IPS-18a (cell line): ENCODE measurements at regions not wholly inside any gene's neighbourhood (a gene's known extent, or its start where the extent isn't known, plus 50 kb on each side); places are given as distances from the start of the nearest gene placed in this dataset.

Experiments used
- H3K27ac ChIP-seq: one replicate; pipeline ENCODE4 v1.5.1; 2013; ENCODE audit warnings: low read length
- H3K27me3 ChIP-seq: one replicate; pipeline ENCODE4 v1.6.1; 2013; ENCODE audit warnings: mild to moderate bottlenecking, low read length; ENCODE audit not compliant: control insufficient read depth, insufficient read depth
- H3K36me3 ChIP-seq: one replicate; pipeline ENCODE4 v1.6.1; 2013; ENCODE audit warnings: low read depth, low read length; ENCODE audit not compliant: control insufficient read depth
- H3K4me1 ChIP-seq: one replicate; pipeline ENCODE4 v1.6.1; 2013; ENCODE audit warnings: low read depth, low read length; ENCODE audit not compliant: control insufficient read depth
- H3K4me3 ChIP-seq: one replicate; pipeline ENCODE4 v1.5.1; 2013; ENCODE audit warnings: low read length
- H3K9ac ChIP-seq: one replicate; pipeline ENCODE4 v1.6.1; 2013; ENCODE audit warnings: mild to moderate bottlenecking, low read length, moderate library complexity
- H3K9me3 ChIP-seq: one replicate; pipeline ENCODE4 v1.6.1; 2013; ENCODE audit warnings: low read depth, low read length; ENCODE audit not compliant: control insufficient read depth

DNA sequence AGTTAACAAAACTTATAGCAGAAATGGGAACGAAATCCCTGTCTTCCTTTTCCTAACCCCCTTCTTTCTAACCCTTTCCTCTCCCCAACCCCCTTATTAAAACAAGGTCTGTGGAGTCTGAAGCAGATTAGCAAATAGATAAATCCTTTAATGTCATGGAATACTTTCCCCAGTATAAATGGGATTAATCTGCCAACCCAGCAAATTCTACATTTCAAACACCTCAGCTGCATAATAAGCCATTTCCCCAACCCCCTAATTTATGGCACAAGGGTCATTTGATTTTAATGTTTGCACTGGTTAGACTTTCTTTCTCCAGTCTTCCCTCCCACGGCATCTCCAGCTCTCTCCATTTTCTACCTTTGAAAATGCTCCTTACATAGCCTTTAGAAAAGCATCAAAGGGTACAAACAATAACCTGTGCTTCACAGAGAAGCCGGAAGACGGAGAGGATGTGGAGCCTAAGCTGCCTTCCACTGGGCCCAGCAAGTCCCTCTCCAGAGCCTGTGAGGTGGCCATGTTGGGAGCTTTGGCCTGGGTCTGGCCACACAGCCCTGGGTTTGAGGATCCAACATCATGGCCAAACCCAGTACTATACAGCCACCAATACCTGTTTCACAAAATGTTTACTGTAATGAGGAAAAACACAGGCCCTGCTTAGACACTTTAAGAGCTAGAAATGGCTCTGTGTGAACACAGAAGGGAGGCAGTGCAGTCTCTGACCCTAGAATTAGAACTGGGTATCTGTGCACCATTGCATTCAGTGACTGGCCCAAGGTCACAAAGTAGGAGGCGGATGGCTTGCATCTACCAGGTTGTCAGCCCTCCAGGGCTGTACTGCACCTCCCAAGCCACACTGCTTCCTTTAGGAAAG, 56.9 kb upstream of the SPRY1 start:
- no peaks in the 10 kb centered on the region for H3K27me3 ChIP-seq
- no peak overlapping the region for H3K9ac ChIP-seq
- H3K4me1 ChIP-seq, result peaks cover 5% of the 10 kb centered on the region
- H3K27ac ChIP-seq, result no peak overlapping the region
- H3K9me3 ChIP-seq, result no peaks in the 10 kb centered on the region
- H3K36me3 ChIP-seq, result no peaks in the 10 kb centered on the region
- no peak overlapping the region for H3K4me3 ChIP-seq

DNA sequence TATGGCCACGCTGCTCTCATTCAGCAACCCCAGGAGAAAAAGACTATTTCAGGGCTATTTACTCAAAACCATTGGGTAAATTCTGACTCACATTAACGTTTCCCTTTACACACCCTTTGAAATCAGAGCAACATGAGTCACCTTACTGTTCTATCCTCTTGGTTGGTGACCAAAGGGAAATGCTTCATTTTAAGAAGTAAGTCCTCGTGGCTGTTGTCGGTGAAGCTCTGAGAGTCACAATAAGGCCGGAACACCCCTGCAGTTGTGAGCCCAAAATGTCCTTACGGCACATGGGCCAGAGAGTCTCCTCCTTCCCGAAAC, 56.3 kb upstream of the SPRY1 start:
- Histone ChIP-seq H3K9me3 (no peaks in the 10 kb centered on the region), H3K9ac (no peak overlapping the region), H3K4me1 (peaks cover 5% of the 10 kb centered on the region), H3K27ac (no peak overlapping the region), H3K36me3 (no peaks in the 10 kb centered on the region), H3K4me3 (no peak overlapping the region), H3K27me3 (no peaks in the 10 kb centered on the region)

DNA sequence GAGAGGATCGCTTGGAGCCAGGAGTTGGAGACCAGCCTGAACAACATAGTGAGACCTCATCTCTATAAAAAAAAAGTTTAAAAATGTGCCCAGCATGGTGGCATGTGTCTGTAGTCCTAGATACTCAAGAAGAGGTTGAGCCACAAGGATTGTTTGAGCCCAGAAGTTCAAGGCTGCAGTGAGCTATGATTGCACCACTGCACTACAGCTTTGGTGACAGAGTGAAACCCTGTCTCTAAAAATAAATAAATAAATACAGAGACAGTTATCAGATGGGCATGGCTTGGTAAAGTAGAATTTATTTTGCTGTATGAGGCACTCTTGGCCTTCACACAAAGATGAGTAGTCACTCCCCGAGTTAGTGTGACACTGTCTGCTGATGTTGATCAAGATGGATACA, 54.1 kb upstream of the SPRY1 start:
- no peaks in the 10 kb centered on the region for H3K27me3 ChIP-seq
- no peaks in the 10 kb centered on the region for H3K36me3 ChIP-seq
- peaks cover 5% of the 10 kb centered on the region for H3K4me1 ChIP-seq
- H3K9me3 ChIP-seq, result no peaks in the 10 kb centered on the region
- no peak overlapping the region for H3K4me3 ChIP-seq
- no peak overlapping the region for H3K27ac ChIP-seq
- no peak overlapping the region for H3K9ac ChIP-seq

DNA sequence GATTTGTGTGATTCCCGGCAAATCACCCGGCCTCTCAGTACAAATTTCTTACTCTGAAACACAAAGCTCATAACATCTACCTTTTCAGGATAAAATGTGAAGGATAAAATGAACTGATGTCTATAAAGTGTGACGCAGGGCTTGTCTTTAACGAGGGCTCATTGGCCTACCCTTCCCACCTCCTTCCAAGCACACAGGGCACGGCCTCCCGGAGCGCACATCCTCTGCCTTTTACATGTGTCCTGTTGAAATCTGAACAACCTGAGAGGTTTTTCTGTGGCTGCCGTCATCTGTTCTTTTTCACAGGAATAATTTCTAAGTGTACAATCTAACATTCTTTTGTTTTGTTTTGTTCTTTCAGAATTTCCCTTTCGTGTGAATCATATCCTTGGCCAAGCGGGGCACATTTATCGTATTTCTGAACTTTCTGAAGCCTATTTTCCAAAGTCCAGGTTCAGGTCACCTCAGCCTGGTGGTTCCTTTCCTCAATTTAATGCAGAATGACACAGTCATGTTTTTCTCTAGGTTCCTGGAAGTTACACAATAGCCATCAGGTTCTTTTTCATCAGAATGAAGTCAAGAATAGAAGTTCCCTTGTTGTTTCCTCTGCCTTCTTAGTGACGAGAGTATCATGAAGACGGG, 53.1 kb upstream of the SPRY1 start:
- H3K9ac ChIP-seq, result no peak overlapping the region
- peaks cover 5% of the 10 kb centered on the region for H3K4me1 ChIP-seq
- H3K36me3 ChIP-seq, result no peaks in the 10 kb centered on the region
- no peak overlapping the region for H3K27ac ChIP-seq
- H3K27me3 ChIP-seq, result no peaks in the 10 kb centered on the region
- H3K9me3 ChIP-seq, result no peaks in the 10 kb centered on the region
- H3K4me3 ChIP-seq, result no peak overlapping the region

DNA sequence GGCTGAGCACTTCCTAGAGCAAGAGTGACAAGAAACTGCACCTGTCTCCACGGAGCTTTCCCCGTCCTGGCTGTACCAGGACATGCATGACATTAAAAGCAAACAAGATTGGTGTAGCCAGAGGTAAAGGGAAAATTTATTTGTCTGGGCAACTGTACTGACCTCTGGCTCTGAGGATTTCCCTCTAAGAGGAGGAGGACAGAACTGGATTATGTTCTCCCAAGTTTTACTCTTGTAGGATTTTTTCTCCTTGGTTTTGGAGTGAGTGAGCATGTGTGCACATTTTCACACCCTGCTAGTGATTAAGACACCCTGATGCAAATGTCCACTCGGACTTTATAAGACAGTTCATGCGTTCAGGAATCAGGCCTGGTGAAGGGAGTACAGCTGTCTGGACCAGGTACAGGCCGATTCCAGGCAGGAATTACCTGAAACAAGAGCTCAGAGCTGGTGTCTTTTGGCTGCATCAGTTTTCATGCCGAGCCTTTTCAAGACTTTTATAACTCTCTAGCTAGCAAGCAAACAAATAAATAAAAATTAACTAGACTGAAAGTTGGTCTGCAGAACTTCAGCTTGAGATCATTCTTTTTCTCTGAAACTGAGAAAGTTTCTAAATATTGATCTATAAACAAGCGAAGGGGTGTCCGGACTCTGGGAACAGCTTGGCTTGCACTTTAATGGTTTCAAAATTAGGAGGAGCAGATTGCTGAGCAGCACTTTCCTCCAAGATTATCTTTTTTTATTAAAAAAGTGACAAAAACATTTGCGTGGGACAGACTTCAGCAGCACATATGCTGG, 51.3 kb upstream of the SPRY1 start:
- no peaks in the 10 kb centered on the region for H3K4me1 ChIP-seq
- no peaks in the 10 kb centered on the region for H3K9me3 ChIP-seq
- no peak overlapping the region for H3K4me3 ChIP-seq
- H3K27me3 ChIP-seq, result no peaks in the 10 kb centered on the region
- no peaks in the 10 kb centered on the region for H3K36me3 ChIP-seq
- H3K27ac ChIP-seq, result no peak overlapping the region
- H3K9ac ChIP-seq, result no peak overlapping the region

DNA sequence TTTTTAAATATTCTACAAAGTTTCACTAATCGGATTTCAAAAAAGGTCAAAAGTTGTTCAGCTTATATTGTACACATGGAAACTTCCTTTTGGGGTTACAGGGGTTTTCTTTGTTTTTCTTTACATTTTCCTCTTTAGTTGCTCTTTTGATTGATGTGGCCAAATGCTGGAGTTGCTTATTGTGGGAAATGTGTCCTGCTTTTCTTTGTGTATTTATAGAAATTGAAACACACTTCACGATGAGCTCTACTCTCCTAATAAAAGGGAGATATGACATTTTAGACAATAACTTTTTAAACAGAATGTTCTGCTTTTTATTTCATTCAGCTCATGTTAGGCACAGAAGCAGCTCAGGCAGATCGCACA, 50.7 kb upstream of the SPRY1 start:
- H3K9ac ChIP-seq, result no peak overlapping the region
- no peaks in the 10 kb centered on the region for H3K4me1 ChIP-seq
- no peak overlapping the region for H3K4me3 ChIP-seq
- no peaks in the 10 kb centered on the region for H3K9me3 ChIP-seq
- H3K27ac ChIP-seq, result no peak overlapping the region
- H3K36me3 ChIP-seq, result no peaks in the 10 kb centered on the region
- H3K27me3 ChIP-seq, result no peaks in the 10 kb centered on the region

DNA sequence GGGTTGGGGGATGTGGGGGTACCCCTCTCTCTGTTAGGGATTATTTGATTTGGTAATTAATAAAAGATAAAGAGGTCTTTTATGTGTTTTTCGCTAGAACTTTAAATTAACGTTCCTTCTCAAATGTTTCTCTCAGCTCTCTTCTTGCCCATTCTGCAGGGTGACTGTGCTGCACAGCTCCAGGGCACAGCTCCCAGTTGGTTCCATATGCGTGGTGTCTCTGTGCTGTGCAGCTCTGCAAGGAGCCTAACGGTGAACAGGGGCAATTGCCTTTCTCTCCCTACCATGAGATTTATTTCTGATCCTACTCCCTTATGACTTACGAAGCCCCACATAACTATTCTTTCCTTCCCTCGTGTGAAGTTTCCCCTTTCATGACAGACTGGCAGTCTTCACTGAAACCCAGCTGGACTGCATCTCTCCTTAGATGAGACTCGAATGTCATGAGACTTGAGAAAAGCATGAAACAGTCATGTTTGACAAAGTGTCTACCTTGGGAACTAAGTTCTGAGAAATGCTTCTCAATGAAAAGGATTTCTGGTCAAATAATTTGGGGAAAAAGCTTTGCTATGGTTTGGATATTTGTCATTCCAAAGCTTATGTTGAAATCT, 50.2 kb upstream of the SPRY1 start:
- no peaks in the 10 kb centered on the region for H3K4me1 ChIP-seq
- H3K4me3 ChIP-seq, result no peak overlapping the region
- no peaks in the 10 kb centered on the region for H3K9me3 ChIP-seq
- no peak overlapping the region for H3K27ac ChIP-seq
- no peaks in the 10 kb centered on the region for H3K36me3 ChIP-seq
- no peak overlapping the region for H3K9ac ChIP-seq
- no peaks in the 10 kb centered on the region for H3K27me3 ChIP-seq
